ENCODE measurements at regions not wholly inside any gene's neighbourhood (a gene's known extent, or its start where the extent isn't known, plus 50 kb on each side); places are given as distances from the start of the nearest gene placed in this dataset.

GRCh38 chr14:103216399-103216798 lies 93.1 kb downstream of the TNFAIP2 start:
- no peak overlapping the region for H3K23ac ChIP-seq (ENCODE audit: insufficient read length)
- H2AFZ ChIP-seq (ENCODE audit: low read length), result no peak overlapping the region
- H3K36me3 ChIP-seq (ENCODE audit: control insufficient read depth in 2 of 4, insufficient read depth in 4 of 4, low read length in 3 of 4), result no peaks in the 10 kb centered on the region
- H3K4ac ChIP-seq (replicated peaks; ENCODE audit: insufficient read length, low read depth, low read length), result no peak overlapping the region
- H4K5ac ChIP-seq (ENCODE audit: insufficient read length, low read depth, low read length), result no peak overlapping the region
- peaks cover 0 to 8% (median 1%) of the 10 kb centered on the region in 4 experiments; a peak in 5 of 7 replicates for H3K4me1 ChIP-seq (replicated peaks in 1 of 4; ENCODE audit: control insufficient read depth in 3 of 4, insufficient read depth in 4 of 4, low read length in 3 of 4)
- no peaks in the 10 kb centered on the region for H4K20me1 ChIP-seq (replicated peaks in 1 of 2; ENCODE audit: control insufficient read depth in 1 of 2, insufficient read depth in 2 of 2, low read length in 2 of 2)
- TF ChIP-seq FOSL1 (IDR thresholded peaks at IDR 0.05; ENCODE audit: insufficient read depth, low read depth, low read length), result no peak
- TF ChIP-seq KDM1A (IDR thresholded peaks at IDR 0.05; ENCODE audit: borderline replicate concordance, low read length), result no peak
- TF ChIP-seq SP1 (IDR thresholded peaks at IDR 0.05; ENCODE audit: low read depth, low read length), result no peak
- no peak for TF ChIP-seq BCL11A (IDR thresholded peaks at IDR 0.05; ENCODE audit: low read depth in 2 of 2, low read length in 2 of 2)
- TF ChIP-seq EP300 (IDR thresholded peaks at IDR 0.05; ENCODE audit: borderline replicate concordance in 1 of 2, low read depth in 2 of 2, low read length in 2 of 2), result no peak
- no peak overlapping the region for H2BK120ac ChIP-seq (replicated peaks; ENCODE audit: low read depth, low read length)
- H3K18ac ChIP-seq (ENCODE audit: extremely low read depth, low read length), result no peak overlapping the region
- H2AK5ac ChIP-seq (ENCODE audit: low read depth, low read length), result peak overlapping the region; percentile 16; the same call in 1 of the 2 replicates
- no peaks in the 10 kb centered on the region for H3K79me1 ChIP-seq (ENCODE audit: low read depth, low read length)
- H2BK12ac ChIP-seq (ENCODE audit: low read depth, low read length), result no peak overlapping the region
- H3K79me2 ChIP-seq (ENCODE audit: control insufficient read depth in 1 of 2, insufficient read depth in 2 of 2, low read length in 2 of 2), result no peaks in the 10 kb centered on the region
- no peak overlapping the region for H4K91ac ChIP-seq (replicated peaks; ENCODE audit: insufficient read length, low read length)
- H2BK20ac ChIP-seq (ENCODE audit: low read length), result no peak overlapping the region
- H2BK15ac ChIP-seq (ENCODE audit: low read length), result no peak overlapping the region; the same call in 1 of the 2 replicates
- no peak overlapping the region for H3K4me3 ChIP-seq (ENCODE audit: extremely low read depth in 1 of 4, insufficient read depth in 2 of 4, low read depth in 3 of 4, low read length in 4 of 4)
- no peaks in the 10 kb centered on the region for H3K9me3 ChIP-seq (ENCODE audit: insufficient read depth in 2 of 2, low read depth in 1 of 2, low read length in 1 of 2)
- ChIA-PET CTCF (ENCODE audit: partially characterized antibody) (interaction anchor here (0.6 to 4.0 kb wide), 8 partner anchors 8 to 111 kb away, joined by 3 to 13 read pairs (median 4); no protein-coding TSS in a partner anchor), POLR2A (ENCODE audit: partially characterized antibody) (interaction anchor here (1.0 to 1.4 kb wide), 4 partner anchors 114 to 128 kb away, joined by 3 to 4 read pairs (median 3); partner anchors contain the start of gene EIF5)
- no peak overlapping the region for H3K27ac ChIP-seq (ENCODE audit: low read depth, low read length)
- no peak overlapping the region for H3K9ac ChIP-seq (replicated peaks in 1 of 4; ENCODE audit: extremely low read depth in 1 of 4, low read depth in 3 of 4, low read length in 3 of 4)
- 86% methylated on average over 6 of the region's 10 CpGs; no CpG with 5 or more reads in 1 of the 2 experiments for WGBS, 2 experiments (ENCODE audit: extremely low coverage in 1 of 2, insufficient coverage in 1 of 2, insufficient read length in 1 of 2, insufficient replicate concordance in 2 of 2, low coverage in 1 of 2, low lambda C conversion rate in 2 of 2, missing lambda C conversion rate in 1 of 2)
- peaks cover 8 to 22% (median 19%) of the 10 kb centered on the region in 4 experiments for H3K27me3 ChIP-seq (replicated peaks in 1 of 4; ENCODE audit: control insufficient read depth in 3 of 4, extremely low read depth in 1 of 4, insufficient read depth in 3 of 4, low read length in 3 of 4)
- FAIRE-seq (no peak), DNase-seq (ENCODE audit: low read depth in 1 of 2, low spot score in 2 of 2) (no peak)
- no peak overlapping the region for H3K56ac ChIP-seq (replicated peaks; ENCODE audit: insufficient read length, low read depth, low read length)
- no peak overlapping the region for H3K14ac ChIP-seq (ENCODE audit: insufficient read length)
- peak overlapping the region; percentile 45 for H4K8ac ChIP-seq (ENCODE audit: extremely low read depth, insufficient read depth, low read length)
- no peak overlapping the region for H2BK5ac ChIP-seq (ENCODE audit: low read depth, low read length)
- H3K23me2 ChIP-seq (ENCODE audit: low read depth, low read length), result peaks cover 5% of the 10 kb centered on the region; the same call in 1 of the 2 replicates
- no peak overlapping the region for H3K4me2 ChIP-seq (ENCODE audit: insufficient read depth in 1 of 2, low read depth in 2 of 2, low read length in 2 of 2)
